Astrocyte of the spinal cord (primary cell): ENCODE measurements at regions not wholly inside any gene's neighbourhood (a gene's known extent, or its start where the extent isn't known, plus 50 kb on each side); places are given as distances from the start of the nearest gene placed in this dataset.

Source experiments
- DNase-seq: peaks from one replicate; pipeline ENCODE4 v3.0.0; 2011; ENCODE audit warnings: low read depth, low spot score
- H3K4me3 ChIP-seq: 2 replicates; pipeline ENCODE4 v1.5.1; 2011; ENCODE audit warnings: low read depth, mild to moderate bottlenecking, low read length, moderate library complexity
- CTCF ChIP-seq: IDR thresholded peaks from 2 replicates; pipeline ENCODE4 v1.5.1; 2012; ENCODE audit warnings: low read depth, mild to moderate bottlenecking, low read length, inconsistent platforms
- in situ Hi-C: cut with HindIII; loops from 2 replicates; pipeline ENCODE4 v1.10.0; 2017; ENCODE audit warnings: low sequenced_read_pairs

- DNase-seq = peak; percentile 91
- peak overlapping the region; percentile 56 for H3K4me3 ChIP-seq
- TF ChIP-seq CTCF = no peak
- in situ Hi-C loops = no loop called here
Observed at GRCh38 chr1:147084273-147085096, 87.8 kb downstream of the PRKAB2 start.

- no peak for TF ChIP-seq CTCF
- DNase-seq = no peak
- in situ Hi-C loops = no loop called here
- peak overlapping the region; percentile 56 for H3K4me3 ChIP-seq
Observed at GRCh38 chr1:147083919-147084272, 88.4 kb downstream of the PRKAB2 start.

- in situ Hi-C loops = no loop called here
- no peak for DNase-seq
- TF ChIP-seq CTCF = no peak
- no peak overlapping the region for H3K4me3 ChIP-seq
Observed at GRCh38 chr1:147080671-147081394, 91.4 kb downstream of the PRKAB2 start.

- TF ChIP-seq CTCF = no peak
- in situ Hi-C loops = no loop called here
- no peak for DNase-seq
- H3K4me3 ChIP-seq = no peak overlapping the region
Observed at GRCh38 chr1:147080006-147080661, 92.1 kb downstream of the PRKAB2 start.

GRCh38 chr1:147079400-147080005 lies 92.8 kb downstream of the PRKAB2 start:
- no peak overlapping the region for H3K4me3 ChIP-seq
- no peak for DNase-seq
- no peak for TF ChIP-seq CTCF
- in situ Hi-C loops = no loop called here
